ENCODE measurements at regions not wholly inside any gene's neighbourhood (a gene's known extent, or its start where the extent isn't known, plus 50 kb on each side); places are given as distances from the start of the nearest gene placed in this dataset.

DNA sequence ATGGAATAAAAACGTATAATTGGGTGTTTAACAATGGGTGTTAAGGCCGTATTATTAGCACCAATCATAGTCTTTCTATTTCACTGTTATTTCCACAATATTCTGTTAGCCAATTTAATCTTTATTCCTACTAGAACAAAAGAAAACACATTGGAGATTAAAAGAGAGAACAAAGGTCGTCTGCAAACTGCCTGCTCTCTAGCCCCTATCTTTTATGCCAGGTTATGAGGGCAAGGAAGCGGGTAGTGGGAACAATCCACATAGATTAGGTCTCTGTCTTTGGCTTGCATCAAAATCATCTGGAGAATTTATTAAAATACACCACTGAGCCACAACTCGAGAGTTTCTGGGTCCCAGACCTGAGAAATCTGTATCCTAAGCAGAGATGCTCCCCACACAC is 69.4 kb upstream of the DSC1 start:
- TF ChIP-seq NRF1 (IDR thresholded peaks at IDR 0.05; ENCODE audit: low read depth, low read length) = no peak
- TF ChIP-seq EZH2 (IDR thresholded peaks at IDR 0.05; ENCODE audit: low read depth, low read length, severe bottlenecking) = no peak
- TF ChIP-seq, protein P1, sequence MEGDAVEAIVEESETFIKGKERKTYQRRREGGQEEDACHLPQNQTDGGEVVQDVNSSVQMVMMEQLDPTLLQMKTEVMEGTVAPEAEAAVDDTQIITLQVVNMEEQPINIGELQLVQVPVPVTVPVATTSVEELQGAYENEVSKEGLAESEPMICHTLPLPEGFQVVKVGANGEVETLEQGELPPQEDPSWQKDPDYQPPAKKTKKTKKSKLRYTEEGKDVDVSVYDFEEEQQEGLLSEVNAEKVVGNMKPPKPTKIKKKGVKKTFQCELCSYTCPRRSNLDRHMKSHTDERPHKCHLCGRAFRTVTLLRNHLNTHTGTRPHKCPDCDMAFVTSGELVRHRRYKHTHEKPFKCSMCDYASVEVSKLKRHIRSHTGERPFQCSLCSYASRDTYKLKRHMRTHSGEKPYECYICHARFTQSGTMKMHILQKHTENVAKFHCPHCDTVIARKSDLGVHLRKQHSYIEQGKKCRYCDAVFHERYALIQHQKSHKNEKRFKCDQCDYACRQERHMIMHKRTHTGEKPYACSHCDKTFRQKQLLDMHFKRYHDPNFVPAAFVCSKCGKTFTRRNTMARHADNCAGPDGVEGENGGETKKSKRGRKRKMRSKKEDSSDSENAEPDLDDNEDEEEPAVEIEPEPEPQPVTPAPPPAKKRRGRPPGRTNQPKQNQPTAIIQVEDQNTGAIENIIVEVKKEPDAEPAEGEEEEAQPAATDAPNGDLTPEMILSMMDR (IDR thresholded peaks at IDR 0.05; ENCODE audit: control extremely low read depth in 1 of 3, insufficient read depth in 1 of 3, low read depth in 1 of 3, low read length in 3 of 3) = no peak
- TF ChIP-seq MAX (IDR thresholded peaks at IDR 0.05) = no peak
- TF ChIP-seq POLR2A (IDR thresholded peaks at IDR 0.05; ENCODE audit: control extremely low read depth in 1 of 2, low read depth in 2 of 2, low read length in 2 of 2) = no peak
- no peak for TF ChIP-seq SIN3A (conservative IDR thresholded peaks at IDR 0.05 in 1 of 2, IDR thresholded peaks at IDR 0.05 in 1 of 2; ENCODE audit: low read depth in 1 of 2, low read length in 2 of 2)

Measured in H1 (cell line).